ENCODE measurements at regions not wholly inside any gene's neighbourhood (a gene's known extent, or its start where the extent isn't known, plus 50 kb on each side); places are given as distances from the start of the nearest gene placed in this dataset.

GRCh38 chr1:244330318-244330625 lies 121.4 kb downstream of the ADSS2 start:
- no peak for TF ChIP-seq POLR2A (IDR thresholded peaks at IDR 0.05)
- no peak for TF ChIP-seq CTCF (IDR thresholded peaks at IDR 0.05)
- TF ChIP-seq POLR2AphosphoS5 (IDR thresholded peaks at IDR 0.05) = no peak

Data from prostate gland (tissue), 2 donors.